Ovary (tissue), 7 donors: ENCODE measurements at regions not wholly inside any gene's neighbourhood (a gene's known extent, or its start where the extent isn't known, plus 50 kb on each side); places are given as distances from the start of the nearest gene placed in this dataset. TPM values are rescaled to one million over a fixed set of nuclear protein-coding genes. Genes with fewer than 3 reads are reported as not detected.

Experiments
- DNase-seq, 5 donors: peaks; one replicate each; pipeline ENCODE4 v3.0.0-alpha.2; 2019 to 2020
- H3K27ac ChIP-seq, 2 donors: fragments of 200-600 bp; one replicate each; pipeline versions ENCODE4 v1.5.1 to v1.8.0; 2019 to 2022
- H3K27me3 ChIP-seq: fragments of 200-600 bp; one replicate; pipeline ENCODE4 v1.8.0; 2022
- H3K36me3 ChIP-seq: fragments of 200-600 bp; sonication (generic); one replicate; pipeline ENCODE4 v1.5.1; 2019
- H3K4me1 ChIP-seq: one replicate; pipeline ENCODE4 v1.8.1; 2013; ENCODE audit warnings: mild to moderate bottlenecking, moderate library complexity; ENCODE audit not compliant: insufficient read depth
- H3K4me3 ChIP-seq: fragments of 200-600 bp; sonication (generic); one replicate; pipeline ENCODE4 v1.5.1; 2017
- H3K9me3 ChIP-seq, 2 donors: fragments of 200-600 bp in 1 of 2; sonication (generic) in 1 of 2; one replicate each; pipeline versions ENCODE4 v1.5.1 to v1.8.1; 2013 to 2019; ENCODE audit warnings: mild to moderate bottlenecking in 1 of 2, moderate library complexity in 1 of 2
- CTCF ChIP-seq, 3 donors: fragments of 450-650 bp in 2 of 3; fragments of 200-600 bp in 1 of 3; IDR thresholded peaks; one replicate each; pipeline versions ENCODE4 v1.5.1 to v1.8.0; 2016 to 2022; ENCODE audit warnings: antibody characterized with exemption in 3 of 3, mild to moderate bottlenecking in 1 of 3
- EP300 ChIP-seq: sonication (generic); formaldehyde crosslinking; IDR thresholded peaks from one replicate; pipeline ENCODE4 v1.6.1; 2017; ENCODE audit warnings: antibody characterized with exemption
- POLR2A ChIP-seq: fragments of 450-650 bp; IDR thresholded peaks from one replicate; pipeline ENCODE4 v1.6.1; 2017; ENCODE audit warnings: antibody characterized with exemption, mild to moderate bottlenecking, moderate library complexity
- WGBS, 3 donors: extraction: QIAGEN DNeasy Blood & Tissue Kit in 1 of 3; methylation state at CpG; one replicate each; pipeline versions ENCODE4 v1.1.5 to v1.1.7; 2013 to 2017; 5-methylcytosine and 5-hydroxymethylcytosine counted together
- intact Hi-C, 4 donors: fragments of 100-400 bp; cut with DNase I; formaldehyde crosslinking; loops; one replicate each; pipeline versions ENCODE4 v1.11.0 to v1.15.1; 2022 to 2023
- small RNA-seq: library from RNA; depleted of rRNA; stranded (forward); fragments of <200 nt; gene quantifications from one replicate; pipeline ENCODE3, GENCODE V24; 2016
- donor health status: DM: no; HTN: no; CAD: no; lungs with moderate emphysema.
- donor health status: DM: no; HTN: no; CAD: no.
- donor health status: Bipolar disorder and iron deficiency.
- donor health status: DM: no; HTN: no; CAD: no.
- donor health status: DM: yes; HTN: yes; CAD: no.

DNA sequence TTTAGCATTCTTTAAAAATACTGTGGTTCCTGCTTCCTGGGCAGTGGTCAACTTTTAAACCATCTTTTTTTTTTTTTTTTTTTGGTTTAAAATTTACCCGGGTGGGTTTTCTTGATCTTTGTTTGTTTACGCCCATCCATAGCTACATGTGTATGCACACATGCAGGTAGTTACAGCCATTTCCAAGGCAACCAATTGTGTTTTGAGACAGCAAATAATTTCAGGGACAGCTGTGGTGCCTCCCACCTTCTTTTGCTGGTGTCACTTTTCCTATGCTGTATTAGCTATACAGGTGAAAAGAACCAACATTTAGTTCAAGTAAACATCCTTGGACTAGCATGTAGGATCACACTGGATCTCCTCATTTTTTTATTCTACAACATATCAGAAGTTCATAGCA, 52.0 kb upstream of the PSMA6 start:
- Histone ChIP-seq H3K36me3 (no peaks in the 10 kb centered on the region), H3K27ac (no peak overlapping the region), H3K4me1 (no peaks in the 10 kb centered on the region), H3K4me3 (no peak overlapping the region), H3K27me3 (no peaks in the 10 kb centered on the region), H3K9me3 (no peaks in the 10 kb centered on the region)
- TF ChIP-seq EP300 (no peak), CTCF (IDR thresholded peaks at IDR 0.05) (no peak), POLR2A (no peak)
- intact Hi-C loops, result no loop called here
- 79 to 84% (median 82%) methylated on average over 2 of the region's 2 CpGs for WGBS, 3 donors
- no peak for DNase-seq

Small RNA genes in the stretch of these regions (small RNA-seq; reads per million reads assigned to genes)
- not detected for gene MRPL57P8
